Adrenal gland (tissue), 9 donors: ENCODE measurements at regions not wholly inside any gene's neighbourhood (a gene's known extent, or its start where the extent isn't known, plus 50 kb on each side); places are given as distances from the start of the nearest gene placed in this dataset.

Experiments used
- DNase-seq, 7 donors: peaks; one replicate each; pipeline ENCODE4 v3.0.0-alpha.2; 2019 to 2020
- H3K27ac ChIP-seq, 5 donors: fragments of 200-600 bp; sonication (generic) in 4 of 5; 1 replicate in 3 of 5; 2 replicates in 2 of 5; pipeline versions ENCODE4 v1.5.1 to v1.8.0; 2016 to 2020; ENCODE audit warnings: mild to moderate bottlenecking in 1 of 5
- H3K27me3 ChIP-seq: fragments of 200-600 bp; 2 replicates; pipeline ENCODE4 v1.8.0; 2021
- H3K36me3 ChIP-seq, 2 donors: fragments of 200-600 bp; replicated peaks in 1 of 2; 1 replicate in 1 of 2; 2 replicates in 1 of 2; pipeline versions ENCODE4 v1.5.1 to v1.8.0; 2018 to 2022
- H3K4me1 ChIP-seq, 2 donors: fragments of 200-600 bp; replicated peaks in 1 of 2; 1 replicate in 1 of 2; 2 replicates in 1 of 2; pipeline versions ENCODE4 v1.5.1 to v1.8.0; 2018 to 2021
- H3K4me3 ChIP-seq, 4 donors: fragments of 200-600 bp; sonication (generic) in 3 of 4; one replicate each; pipeline ENCODE4 v1.5.1; 2016 to 2018
- H3K9me3 ChIP-seq, 3 donors: fragments of 200-600 bp; sonication (generic) in 1 of 3; replicated peaks in 1 of 3; 1 replicate in 2 of 3; 2 replicates in 1 of 3; pipeline versions ENCODE4 v1.5.1 to v1.8.0; 2016 to 2021
- CTCF ChIP-seq, 6 experiments: fragments of 450-650 bp in 4 of 6; fragments of 200-600 bp in 2 of 6; sonication (generic) in 1 of 6; IDR thresholded peaks; 1 replicate in 5 of 6; 2 replicates in 1 of 6; pipeline versions ENCODE4 v1.5.1 to v1.8.0; 2016 to 2021; ENCODE audit warnings: antibody characterized with exemption in 6 of 6, mild to moderate bottlenecking in 2 of 6, moderate library complexity in 1 of 6
- POLR2A ChIP-seq, 2 donors: fragments of 450-650 bp; IDR thresholded peaks; one replicate each; pipeline ENCODE4 v1.6.1; 2017; ENCODE audit warnings: antibody characterized with exemption in 2 of 2, mild to moderate bottlenecking in 2 of 2, moderate library complexity in 1 of 2
- WGBS, 4 donors: extraction: QIAGEN DNeasy Blood & Tissue Kit in 2 of 4; methylation state at CpG; one replicate each; pipeline versions ENCODE4 v1.1.5 to v1.1.7; 2013 to 2017; 5-methylcytosine and 5-hydroxymethylcytosine counted together
- intact Hi-C, 2 donors: fragments of 100-400 bp; cut with DNase I; formaldehyde crosslinking; loops; one replicate each; pipeline versions ENCODE4 v1.14.1 to v1.15.0; 2022 to 2023
- donor health status: healthy with polysubstance abuse.
- donor health status: Bipolar disorder and iron deficiency.
- donor health status: DM: yes; HTN: yes; CAD: no.
- donor health status: DM: no; HTN: no; CAD: no.
- donor health status: DM: no; HTN: no; CAD: no.

DNA sequence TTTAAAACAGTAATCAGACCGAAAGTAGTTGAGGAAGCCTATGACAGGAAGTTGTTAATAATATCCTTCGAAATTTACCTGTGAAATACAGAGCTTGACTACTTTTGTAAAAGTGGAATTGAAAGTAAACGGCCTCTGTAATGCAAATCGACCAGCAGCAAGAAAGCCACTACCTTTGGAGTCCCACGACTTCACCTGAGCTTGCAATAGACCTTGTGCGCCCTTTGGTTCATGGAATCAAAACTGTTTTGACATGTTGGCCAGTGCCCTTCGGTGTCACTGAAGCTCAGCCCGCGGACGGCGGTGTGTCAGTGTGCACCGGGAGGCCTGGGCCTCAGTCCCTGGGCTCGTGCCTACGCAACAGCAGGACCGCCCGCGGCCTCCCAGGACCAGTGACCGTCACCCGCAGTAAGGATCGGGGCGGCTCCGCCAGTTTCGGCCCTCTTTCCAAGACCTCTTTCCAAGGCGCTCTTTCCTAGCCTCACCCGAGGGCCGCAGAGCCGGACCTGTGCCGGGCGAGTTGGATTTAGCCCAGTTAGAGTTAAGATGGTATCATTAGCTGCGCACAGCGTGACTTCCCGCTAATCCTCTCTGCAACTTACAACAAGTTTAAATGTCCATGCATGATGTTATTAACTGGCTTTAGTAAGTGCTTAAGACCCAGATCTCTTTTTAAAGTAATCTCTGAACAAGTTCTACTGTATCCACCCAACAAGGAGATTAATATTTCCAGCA, 223.3 kb downstream of the MEF2C start:
- Histone ChIP-seq H3K4me3 (no peak overlapping the region), H3K27ac (no peak overlapping the region)
- intact Hi-C loops = no loop called here

DNA sequence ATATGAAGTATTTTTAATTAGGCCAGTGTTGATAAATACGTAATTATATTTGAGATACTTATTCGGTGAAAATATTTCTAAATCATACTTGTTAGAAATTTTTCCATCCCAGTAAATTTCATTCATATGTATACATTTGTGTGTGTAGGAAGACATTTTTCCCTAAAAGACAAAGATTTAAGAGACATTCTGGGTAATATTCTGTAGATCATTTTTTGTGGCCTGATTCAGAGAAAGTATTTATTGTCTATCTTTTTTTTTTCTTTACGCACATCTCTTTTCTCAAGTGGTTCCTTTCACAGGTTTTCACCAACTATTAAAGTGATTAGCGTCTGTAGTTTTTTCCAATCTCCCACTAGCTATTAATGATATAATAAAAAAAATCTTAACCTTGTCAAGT, 224.1 kb downstream of the MEF2C start:
- intact Hi-C loops = no loop called here
- no peaks in the 10 kb centered on the region for H3K36me3 ChIP-seq
- WGBS, 4 donors = 74 to 88% (median 82%) methylated on average over 4 of the region's 4 CpGs
- no peak overlapping the region for H3K4me3 ChIP-seq
- H3K27me3 ChIP-seq = no peaks in the 10 kb centered on the region
- H3K27ac ChIP-seq = no peak overlapping the region
- H3K4me1 ChIP-seq = peaks cover 0 to 14% of the 10 kb centered on the region in 2 donors
- DNase-seq = no peak
- H3K9me3 ChIP-seq = no peaks in the 10 kb centered on the region
- no peak for TF ChIP-seq CTCF (IDR thresholded peaks at IDR 0.05)
- TF ChIP-seq POLR2A (IDR thresholded peaks at IDR 0.05) = no peak

More for the DNA sequence above, 223.3 kb downstream of the MEF2C start:
- 39 to 52% (median 42%) methylated on average over 19 to 32 of the region's 32 CpGs for WGBS, 4 donors
- Histone ChIP-seq H3K36me3 (no peaks in the 10 kb centered on the region), H3K4me1 (peaks cover 0 to 14% of the 10 kb centered on the region in 2 donors), H3K9me3 (no peaks in the 10 kb centered on the region), H3K27me3 (no peaks in the 10 kb centered on the region)
- no peak for TF ChIP-seq POLR2A (IDR thresholded peaks at IDR 0.05)
- no peak for TF ChIP-seq CTCF (IDR thresholded peaks at IDR 0.05)
- DNase-seq = no peak

- no peaks in the 10 kb centered on the region for H3K27me3 ChIP-seq
Observed at GRCh38 chr5:88657906-88658775, 224.8 kb downstream of the MEF2C start.

More at GRCh38 chr5:88657906-88658775, 224.8 kb downstream of the MEF2C start:
- no peak for DNase-seq
- 83 to 88% (median 85%) methylated on average over 5 of the region's 5 CpGs for WGBS, 4 donors
- TF ChIP-seq CTCF (IDR thresholded peaks at IDR 0.05) (no peak), POLR2A (IDR thresholded peaks at IDR 0.05) (no peak)
- intact Hi-C loops = no loop called here
- Histone ChIP-seq H3K27ac (no peak overlapping the region), H3K9me3 (no peaks in the 10 kb centered on the region), H3K4me3 (no peak overlapping the region), H3K36me3 (no peaks in the 10 kb centered on the region), H3K4me1 (peaks cover 0 to 14% of the 10 kb centered on the region in 2 donors)
